ENCODE measurements at regions not wholly inside any gene's neighbourhood (a gene's known extent, or its start where the extent isn't known, plus 50 kb on each side); places are given as distances from the start of the nearest gene placed in this dataset.
A peak's percentile ranks its signal among the peaks of the same experiment; 100 is the strongest.
"Not testable (repeated sequence)": the region's sequence is repeated elsewhere in the genome, so short reads cannot be mapped to it uniquely, and the experiment has no call there.

DNA sequence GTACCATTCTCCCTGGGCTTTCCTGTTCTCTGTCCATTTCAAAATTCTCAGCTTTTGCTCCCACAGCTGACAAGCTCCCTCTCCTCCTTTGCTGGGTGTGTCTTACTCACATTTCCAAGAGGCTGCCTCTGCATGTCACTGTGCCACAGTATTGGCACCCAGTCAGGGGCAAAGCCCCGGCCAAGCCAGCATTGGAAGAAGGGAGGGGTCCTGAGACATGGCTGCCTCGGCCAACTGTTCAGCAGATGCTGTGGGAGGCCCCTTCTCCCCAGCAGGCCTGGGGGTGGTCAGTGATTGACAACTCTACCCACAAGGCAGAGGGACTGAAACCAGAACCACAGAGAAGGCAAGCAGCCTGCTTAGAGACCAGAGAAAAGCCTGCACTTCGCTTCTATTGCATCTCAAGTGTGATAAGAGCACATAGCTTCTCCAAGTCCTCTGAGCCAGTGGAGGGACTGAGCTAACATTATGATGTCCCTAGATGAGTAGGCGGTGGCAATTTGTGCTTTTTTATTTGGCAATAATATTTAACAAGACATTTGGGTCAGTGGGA lies 294.1 kb downstream of the SIPA1L2 start:
- no peak for DNase-seq

DNA sequence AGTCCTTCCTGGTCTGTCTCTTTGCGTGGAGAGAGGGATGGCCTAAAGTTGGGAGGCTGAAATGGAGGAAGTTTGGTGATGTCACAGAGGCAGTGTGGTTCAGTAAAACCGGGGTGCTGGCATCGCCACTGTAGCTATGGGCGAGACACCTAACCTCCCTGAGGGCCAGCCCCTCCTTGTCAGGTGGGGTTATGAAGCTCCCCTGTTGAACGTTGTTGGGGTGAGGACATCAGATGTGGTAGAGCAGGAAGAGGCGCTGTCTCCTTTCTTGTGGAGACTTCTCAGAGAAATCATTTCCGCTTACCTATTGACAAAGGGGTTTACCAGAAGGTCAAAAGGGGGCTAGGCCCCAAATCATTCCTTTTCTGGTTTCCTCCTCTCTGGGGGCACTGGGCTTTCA lies 294.7 kb downstream of the SIPA1L2 start:
- no peak for DNase-seq

DNA sequence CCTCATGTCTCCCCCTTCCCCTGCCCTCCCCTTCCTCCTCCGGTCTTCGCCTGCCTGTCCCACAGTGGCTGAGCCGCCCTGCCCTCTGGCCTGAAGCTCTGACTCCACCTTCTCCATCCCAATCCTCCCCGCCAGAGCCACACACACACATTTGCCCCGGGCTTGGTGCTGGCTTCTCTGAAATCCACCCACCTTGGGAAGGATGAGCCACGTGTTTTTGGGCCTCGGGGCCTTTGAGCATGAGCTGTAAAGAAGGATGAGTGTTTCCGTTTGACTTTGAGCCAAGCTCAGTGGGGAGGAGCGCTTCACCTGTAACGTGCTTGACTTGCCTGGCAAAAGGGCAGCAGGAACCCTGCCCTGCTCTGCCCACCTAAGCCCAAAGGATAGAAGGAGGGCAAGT lies 295.1 kb downstream of the SIPA1L2 start:
- no peak for DNase-seq

DNA sequence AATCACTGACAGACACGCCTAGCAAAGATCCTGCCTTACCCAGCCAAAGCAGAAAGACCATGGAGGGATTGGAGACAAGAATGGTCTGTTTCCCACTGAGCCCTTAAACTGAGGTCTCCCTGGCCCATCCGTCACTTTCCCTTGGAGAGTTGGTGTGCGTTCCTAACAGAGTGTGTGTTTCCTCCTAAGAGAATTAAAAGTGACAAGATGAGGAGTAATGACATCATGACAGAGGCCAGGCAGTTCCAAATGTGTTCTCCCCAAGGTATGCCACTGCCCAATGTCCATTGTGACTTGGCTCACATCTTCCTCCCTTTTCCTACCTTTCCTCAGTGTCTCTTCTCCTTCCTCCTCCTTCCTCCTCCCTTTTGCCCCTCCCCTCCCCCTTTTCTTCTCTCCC lies 295.7 kb downstream of the SIPA1L2 start:
- DNase-seq = no peak

DNA sequence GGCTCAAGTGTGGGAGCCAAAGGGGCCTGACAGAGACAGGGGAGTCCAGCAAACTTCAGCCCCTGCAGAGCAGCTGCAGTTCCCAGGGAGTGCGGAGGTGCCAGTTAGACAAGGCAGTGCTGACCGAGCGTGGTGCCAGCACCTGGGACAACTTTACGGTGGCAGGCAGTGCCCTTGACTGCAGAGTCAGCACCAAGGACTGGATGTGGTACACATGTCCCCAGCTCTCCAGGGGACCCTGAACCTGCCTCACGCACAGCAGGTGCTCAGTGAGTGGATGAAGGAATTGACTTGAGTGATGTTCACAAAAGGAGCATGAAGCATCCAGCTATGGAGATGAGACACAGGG lies 296.5 kb downstream of the SIPA1L2 start:
- peak in 2 of 3 experiments; percentile 19 to 43 for DNase-seq

DNA sequence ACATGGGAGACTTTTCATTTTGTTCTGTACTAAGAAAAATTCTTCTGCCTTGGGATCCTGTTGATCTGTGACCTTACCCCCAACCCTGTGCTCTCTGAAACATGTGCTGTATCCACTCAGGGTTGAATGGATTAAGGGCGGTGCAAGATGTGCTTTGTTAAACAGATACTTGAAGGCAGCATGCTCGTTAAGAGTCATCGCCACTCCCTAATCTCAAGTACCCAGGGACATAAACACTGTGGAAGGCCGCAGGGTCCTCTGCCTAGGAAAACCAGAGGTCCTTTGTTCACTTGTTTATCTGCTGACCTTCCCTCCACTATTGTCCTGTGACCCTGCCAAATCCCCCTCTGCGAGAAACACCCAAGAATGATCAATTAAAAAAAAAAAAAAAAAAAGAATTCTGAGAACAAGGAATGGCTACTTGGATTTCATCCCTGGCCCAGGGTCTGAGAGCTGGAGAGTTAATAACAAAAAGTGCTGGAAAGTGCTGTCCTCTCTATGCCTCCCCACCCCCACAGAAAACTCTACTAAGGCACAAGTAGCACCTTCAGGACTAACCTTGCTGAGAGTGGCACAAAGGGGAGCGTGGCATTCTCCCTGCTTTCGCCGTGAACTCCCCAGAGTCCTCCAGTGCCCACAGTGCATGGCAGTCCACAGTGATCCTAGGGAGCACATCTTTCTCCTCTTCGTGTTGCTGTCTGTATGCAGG lies 297.1 kb downstream of the SIPA1L2 start:
- DNase-seq = peak in 2 of 3 experiments; percentile 19 to 43

DNA sequence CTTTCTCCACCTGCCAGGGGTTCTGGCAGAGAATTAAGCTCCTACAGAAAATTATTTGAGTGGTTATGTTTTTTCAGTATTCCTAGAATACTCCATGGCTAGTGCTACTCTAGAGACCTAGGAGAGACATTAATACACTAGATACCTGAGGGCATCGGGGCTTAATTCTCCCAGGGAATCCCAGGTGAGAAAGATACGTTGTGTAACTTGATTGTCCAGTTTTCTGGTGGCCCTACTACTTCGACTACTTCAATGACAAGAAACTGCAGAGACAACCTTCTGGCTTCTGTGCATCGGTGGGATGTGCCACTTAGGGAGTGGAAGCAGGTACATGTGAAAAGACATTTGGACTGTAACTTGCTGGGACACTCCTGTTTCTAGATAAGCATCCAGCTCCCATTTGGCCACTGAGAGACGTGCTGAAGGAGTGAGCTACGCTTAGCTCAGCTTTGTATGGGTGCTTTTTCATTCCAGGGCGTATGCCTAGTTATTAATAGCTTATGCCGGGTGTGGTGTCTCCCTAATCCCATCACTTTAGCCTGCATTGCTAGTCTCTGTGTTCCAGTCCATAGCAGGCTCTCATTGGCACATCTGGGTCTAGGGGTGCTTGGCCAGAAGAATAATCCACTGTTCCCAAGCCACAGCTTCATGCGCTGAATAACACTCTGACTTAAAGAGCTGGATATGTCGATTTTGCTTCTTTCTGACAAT lies 300.7 kb downstream of the SIPA1L2 start:
- no peak for DNase-seq

DNA sequence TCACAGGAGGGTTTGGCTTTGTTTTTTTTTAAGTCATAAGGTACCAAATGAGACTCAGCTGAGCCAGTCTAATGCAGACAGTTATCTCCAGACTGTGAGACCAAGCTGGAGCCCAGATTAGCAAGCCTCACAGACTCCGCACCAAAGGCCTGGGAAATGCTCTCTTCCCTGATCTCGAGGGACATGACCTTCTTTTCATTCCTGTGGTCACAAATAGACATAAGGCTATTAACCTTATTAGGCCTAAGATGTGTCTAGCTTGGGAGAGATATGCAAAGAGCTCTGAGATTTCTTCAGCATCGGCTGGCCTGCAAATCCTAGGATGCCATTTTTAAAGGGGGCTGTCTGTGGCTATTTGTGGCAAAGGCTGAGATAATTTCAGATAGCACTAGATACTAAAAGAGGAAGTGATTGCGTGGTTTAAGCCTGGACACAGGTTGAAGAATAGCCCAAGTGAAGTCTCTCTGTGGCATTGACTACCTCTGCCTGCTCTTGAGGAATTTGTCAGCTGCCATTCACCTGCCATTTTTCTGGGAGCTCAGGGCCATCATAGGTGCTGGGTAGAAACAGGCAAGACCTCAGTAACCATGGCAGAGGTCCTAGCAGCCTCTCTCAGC lies 301.3 kb downstream of the SIPA1L2 start:
- DNase-seq = no peak

DNA sequence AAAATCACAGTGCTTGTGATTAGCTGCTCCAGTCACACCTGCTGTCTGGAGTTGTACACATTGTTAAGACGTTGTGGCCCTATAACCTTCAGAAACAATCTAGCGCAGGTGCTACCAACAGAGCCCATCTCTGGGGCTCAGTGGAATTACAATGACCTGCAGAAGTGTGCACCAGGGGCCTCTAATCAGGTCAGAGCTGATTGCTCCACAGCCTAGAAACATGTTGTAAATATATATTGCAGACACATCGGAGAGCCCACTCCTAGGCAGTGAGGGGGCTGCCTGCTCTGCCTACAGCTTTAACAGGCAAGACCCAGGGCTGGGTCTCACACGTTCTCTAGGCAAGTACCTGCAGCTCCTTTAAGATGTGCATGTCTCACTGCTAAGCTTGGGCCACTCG lies 302.0 kb downstream of the SIPA1L2 start:
- DNase-seq = peak; percentile 31 to 69 (median 38)

DNA sequence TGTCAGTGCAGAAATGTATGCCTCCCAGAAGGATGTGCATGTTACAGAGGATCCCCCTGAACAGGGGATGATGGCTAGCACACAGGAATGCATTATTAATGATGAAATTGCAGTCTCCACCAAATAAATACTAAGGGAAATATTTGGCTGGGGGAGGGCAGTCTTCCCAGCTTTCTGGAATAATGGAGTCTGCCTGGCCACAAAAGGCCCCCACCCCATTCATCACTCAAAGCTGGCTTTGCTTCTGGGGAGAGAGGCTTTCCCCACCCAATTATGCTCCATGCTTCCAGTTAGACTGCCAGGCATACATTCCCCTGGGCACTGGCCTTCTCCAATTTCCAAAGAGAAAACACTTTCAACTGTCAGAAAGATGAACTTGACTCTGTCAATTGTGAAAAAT lies 302.7 kb downstream of the SIPA1L2 start:
- DNase-seq = peak in 2 of 3 experiments; percentile 34 to 60

DNA sequence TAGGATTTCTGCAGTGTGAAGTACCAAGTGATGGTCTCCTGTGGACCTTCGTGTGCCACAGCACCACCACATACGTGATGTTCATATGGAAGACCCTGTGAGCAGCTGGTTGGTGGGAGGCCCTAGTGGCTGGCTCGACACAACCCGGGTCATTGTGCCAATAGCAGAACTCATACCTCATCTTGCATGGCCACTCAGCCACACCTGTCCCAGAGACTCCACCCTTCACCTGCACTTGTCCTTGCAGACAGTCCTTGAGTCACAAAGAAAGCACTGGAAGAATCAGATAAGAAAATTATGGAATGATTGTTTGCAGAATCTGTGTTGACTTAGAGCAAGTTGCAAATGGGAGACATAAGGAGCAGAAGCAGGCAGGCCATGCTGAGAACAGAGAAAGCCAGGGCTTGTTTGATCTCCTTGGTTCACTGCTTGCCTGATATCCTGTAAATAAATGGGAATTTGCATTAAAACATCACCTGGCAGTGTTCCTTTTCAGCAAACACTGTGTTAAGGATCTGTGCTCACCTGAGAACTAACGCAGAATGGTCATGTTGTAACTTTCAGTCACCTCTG lies 307.7 kb downstream of the SIPA1L2 start:
- no peak for DNase-seq

DNA sequence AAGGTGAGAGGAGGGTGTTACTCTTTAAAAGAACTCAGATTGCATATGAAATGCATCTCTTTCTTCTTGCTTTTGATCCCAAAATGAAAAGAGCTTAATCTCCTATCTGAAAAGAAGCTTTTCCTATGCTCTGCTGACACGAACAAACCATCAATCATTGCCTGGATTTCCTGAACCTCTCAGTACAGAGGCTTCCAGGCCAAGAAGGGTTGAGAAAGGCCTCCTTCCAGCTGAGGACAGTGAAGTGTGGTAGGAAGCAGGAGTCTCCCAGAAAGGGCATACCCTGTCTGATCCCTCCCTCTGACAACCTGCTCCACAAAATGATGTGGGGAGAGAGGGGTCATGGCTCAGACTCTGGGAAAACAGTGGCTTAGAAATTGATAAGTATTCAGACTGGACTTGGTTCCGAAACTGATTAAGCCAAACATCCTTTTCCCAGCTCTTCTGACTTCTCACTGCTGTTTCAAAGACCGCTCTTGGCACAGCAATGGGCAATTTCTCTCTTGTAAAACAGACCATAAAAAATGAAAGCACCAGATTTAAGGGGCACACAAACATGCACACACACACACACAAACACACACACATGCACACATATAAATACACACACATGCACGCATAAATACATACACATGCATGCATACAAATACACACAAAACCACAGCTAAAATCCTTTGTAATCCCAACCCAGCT lies 310.3 kb downstream of the SIPA1L2 start:
- DNase-seq = no peak

DNA sequence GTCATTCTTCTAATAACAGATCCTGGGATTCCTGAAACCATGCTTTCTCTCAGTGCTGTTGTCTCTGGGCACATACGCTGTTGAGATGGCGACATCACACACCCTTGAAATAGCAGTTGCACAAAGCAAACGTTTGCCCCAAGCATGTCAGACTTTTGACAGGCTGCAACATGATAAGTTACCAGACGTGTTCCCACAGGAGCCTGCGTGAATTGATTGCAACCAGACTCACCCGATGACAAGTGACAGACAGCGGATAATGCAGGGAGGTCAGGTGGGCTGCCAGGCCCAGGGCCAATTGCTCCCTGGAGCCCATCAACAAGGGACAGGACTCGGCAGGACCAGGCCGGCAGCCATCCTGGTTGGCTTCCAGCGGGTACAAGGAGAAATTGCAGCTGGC lies 310.9 kb downstream of the SIPA1L2 start:
- DNase-seq = peak in 2 of 3 experiments; percentile 14 to 36

DNA sequence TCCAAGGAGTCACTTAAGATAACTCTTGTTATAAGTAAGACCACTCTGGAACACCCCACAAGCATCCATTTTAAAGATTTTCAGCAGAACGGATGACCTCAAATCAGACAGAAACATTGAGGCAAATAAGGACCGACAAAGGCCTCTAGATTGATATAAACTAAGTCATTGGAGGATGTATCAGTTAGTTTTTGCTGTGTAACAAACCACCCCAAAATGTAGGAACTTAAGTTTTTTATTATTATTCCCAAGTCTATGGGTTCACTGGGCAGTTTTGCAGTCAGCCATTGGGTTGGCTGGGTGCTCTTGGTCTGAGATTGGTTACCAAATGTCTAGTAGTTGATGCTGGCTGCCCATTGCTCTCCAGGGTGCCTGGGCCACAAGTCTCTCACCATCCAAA lies 311.8 kb downstream of the SIPA1L2 start:
- DNase-seq = no peak

DNA sequence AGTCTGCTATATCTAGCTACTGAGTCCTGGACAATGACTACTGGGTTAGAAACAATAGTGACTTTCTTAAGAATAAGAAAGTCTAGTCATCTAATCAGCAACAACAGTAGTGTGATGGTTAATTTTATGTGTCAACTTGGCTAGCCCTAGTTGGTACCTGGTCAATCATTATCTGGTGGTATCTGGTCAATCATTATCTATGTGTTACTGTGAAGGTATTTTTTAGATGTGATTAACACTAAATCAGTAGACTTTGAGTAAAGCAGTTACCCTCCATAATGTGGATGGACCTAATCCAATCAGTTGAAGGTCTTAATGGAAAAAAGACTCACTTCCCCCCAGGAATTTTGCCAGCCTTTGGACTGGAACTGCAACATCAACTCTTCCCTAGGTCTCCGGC lies 312.6 kb downstream of the SIPA1L2 start:
- DNase-seq = no peak

DNA sequence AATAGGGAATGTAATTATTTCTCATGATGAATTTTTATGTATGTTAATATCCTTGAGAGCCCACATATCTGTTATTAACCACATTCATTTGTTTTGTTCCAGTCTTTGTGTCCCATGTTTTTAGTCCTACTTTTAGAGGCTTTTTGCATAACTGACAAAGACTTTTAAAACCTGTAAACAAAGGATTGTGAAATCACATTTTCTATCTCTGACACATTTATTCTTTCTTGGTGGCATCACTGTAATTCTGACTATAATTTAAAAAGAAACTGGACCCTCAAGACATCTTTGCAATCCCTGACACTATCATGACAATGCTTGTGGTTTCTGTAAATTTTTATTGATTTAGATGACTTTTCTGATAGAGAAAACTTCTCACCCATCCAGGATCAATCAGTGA lies 313.1 kb downstream of the SIPA1L2 start:
- no peak for DNase-seq

DNA sequence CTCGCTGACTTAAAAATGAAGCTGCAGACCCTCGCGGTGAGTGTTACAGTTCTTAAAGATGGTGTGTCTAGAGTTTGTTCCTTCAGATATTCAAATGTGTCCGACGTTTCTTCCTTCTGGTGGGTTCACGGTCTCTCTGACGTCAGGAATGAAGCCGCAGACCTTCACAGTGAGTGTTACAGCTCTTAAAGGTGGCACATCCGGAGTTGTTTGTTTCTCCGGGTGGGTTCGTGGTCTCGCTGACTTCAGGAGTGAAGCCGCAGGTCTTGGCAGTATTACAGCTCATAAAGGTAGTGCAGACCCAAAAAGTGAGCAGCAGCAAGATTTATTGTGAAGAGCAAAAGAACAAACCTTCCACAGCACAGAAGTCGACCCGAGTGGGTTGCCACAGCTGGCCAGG lies 316.1 kb downstream of the SIPA1L2 start:
- DNase-seq = not testable (repeated sequence)

DNA sequence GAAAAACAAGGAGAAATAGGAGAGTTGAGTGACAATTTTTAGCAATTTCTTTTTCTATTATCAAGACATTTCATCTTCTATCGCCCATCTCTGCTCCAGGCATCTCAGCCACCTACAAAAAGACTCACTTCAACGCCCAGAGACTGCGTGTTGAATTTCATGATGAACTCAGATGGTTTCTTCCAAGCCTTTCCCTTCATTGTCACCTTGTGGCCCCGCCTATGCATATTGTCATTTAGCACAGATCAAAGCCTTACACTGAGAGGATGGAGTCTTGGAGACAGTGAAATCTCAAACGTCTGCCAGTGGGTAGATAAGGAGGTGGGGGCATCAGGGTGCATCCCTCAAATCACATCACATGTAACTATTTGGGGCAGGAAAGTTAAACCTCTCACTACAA lies 319.4 kb downstream of the SIPA1L2 start:
- DNase-seq = no peak

DNA sequence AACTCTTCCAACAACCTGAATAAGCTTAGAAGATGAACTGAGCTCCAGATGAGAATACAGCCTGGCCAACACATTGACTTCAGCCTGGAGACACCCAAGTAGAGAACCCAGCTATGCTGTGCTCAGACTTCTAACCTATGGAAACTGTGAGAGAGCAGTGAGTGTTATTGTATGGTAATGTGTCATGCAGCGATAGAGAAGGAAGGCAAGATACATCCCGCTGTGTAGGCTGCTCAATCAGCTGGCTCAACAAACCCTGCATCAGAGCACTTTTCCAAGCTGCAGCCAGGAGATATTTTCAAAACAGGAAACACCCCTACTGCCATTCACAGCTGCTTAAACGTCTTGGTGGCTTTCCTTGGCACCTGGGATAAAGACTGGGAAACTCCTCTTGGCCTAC lies 321.3 kb downstream of the SIPA1L2 start:
- no peak for DNase-seq

DNA sequence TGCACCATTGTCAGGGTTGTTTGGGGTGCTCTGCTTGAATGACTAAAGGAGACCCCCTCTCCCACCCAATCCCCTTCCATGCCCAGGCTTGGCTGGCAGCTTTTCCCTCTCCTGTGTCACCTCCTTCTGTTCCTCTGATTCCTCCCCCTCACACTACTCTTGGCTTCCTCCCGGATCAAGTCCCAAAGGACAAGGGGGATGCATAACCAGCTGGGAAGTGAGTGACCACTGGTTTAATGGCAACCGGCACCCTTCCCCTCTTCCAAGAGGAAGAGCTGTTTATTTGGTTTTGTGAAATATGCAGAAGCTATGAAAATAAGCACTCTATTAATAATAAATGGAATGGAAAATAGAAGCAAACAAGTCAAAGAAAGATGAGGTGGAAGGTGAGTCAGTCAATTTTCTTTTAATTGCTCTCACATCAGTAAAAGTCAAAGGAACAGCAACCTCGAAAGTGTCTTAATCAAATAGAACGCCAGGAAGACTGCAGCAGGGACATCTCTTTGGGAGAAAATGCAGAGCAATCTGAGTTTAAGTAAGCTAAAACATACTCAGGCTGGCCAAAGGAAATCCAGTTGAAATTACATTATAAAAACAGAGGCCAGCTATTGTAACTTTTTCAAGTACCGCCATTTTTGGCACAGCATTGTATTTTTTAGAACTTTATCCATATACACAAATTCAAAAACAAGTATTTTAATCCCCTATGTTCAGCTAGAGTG lies 322.5 kb downstream of the SIPA1L2 start:
- no peak for DNase-seq

DNA sequence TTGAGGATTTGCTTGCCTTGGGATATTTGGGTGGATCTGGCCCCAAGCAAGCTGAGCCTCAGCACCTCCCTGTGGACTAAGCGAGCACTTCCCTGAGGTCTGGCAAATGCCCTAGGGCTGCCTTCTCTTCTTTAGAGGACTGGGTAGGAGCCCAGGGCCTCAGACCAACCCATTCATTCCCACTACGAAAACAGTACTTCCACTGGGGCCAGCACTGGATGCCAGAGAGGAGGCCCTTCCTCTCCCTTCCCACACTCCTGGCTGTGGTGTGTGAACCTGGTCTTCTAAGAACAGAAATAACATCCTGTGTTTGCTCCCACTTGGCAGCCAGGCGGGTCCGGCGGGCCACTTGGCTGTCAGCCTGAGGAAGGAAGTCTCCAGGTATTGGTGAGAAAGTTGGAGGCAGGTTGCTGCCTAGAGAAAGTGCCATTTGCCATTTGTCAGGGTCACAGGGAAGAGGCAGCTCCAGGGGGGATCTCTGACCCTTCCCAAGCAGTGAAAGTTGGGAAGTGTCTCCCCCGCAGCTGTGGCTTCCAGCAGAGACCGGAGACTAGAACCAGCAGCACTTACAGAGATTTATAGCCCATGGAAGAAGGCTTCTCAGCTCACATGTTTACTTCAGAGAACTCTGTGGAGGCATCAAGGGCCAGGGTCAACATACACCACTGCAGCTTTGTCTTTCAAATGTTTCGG lies 323.5 kb downstream of the SIPA1L2 start:
- peak in 1 of 3 experiments; percentile 70 for DNase-seq

DNA sequence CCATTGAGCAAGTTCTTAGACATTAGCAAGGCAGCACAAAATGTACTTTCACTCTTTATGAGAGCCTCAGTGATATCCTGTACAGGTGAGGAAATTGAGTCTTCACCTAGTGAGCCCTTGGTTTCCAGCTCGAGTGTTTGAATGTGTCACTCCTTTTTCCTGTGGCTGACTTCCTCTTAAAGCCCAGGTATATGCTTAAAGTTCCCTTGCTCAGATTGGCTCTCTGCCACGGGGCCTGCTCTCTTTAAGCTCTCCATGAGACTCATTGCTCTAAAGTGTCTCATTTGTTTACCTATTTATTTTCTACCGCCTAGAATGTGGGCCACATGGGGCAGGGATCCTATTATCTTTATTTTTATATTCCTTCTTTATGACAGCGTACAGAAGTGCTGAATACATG lies 324.9 kb downstream of the SIPA1L2 start:
- peak in 2 of 3 experiments; percentile 60 to 72 for DNase-seq
